Mesenchymal stem cell (in vitro differentiated cells and primary cell): ENCODE measurements at regions not wholly inside any gene's neighbourhood (a gene's known extent, or its start where the extent isn't known, plus 50 kb on each side); places are given as distances from the start of the nearest gene placed in this dataset.

Experiments used
- DNase-seq: peaks from one replicate; pipeline ENCODE4 v3.0.0-alpha.2; 2013
- H2AFZ ChIP-seq: one replicate; pipeline ENCODE4 v1.6.1; 2013; ENCODE audit warnings: low read depth, mild to moderate bottlenecking, control low read depth, inconsistent platforms, low read length, moderate library complexity
- H2AK5ac ChIP-seq: 2 replicates; pipeline ENCODE4 v1.6.1; 2013; ENCODE audit warnings: low read length, moderate library complexity, mild to moderate bottlenecking, inconsistent platforms; ENCODE audit not compliant: severe bottlenecking
- H2BK120ac ChIP-seq: one replicate; pipeline ENCODE4 v1.6.1; 2013; ENCODE audit warnings: low read depth, mild to moderate bottlenecking, inconsistent platforms, low read length, moderate library complexity
- H2BK12ac ChIP-seq, 2 experiments: one replicate each; pipeline ENCODE4 v1.6.1; 2013; ENCODE audit warnings: inconsistent platforms in 2 of 2, low read length in 2 of 2, mild to moderate bottlenecking in 2 of 2, moderate library complexity in 2 of 2, control low read depth in 1 of 2
- H2BK15ac ChIP-seq: one replicate; pipeline ENCODE4 v1.6.1; 2013; ENCODE audit warnings: mild to moderate bottlenecking, low read depth, inconsistent platforms; ENCODE audit not compliant: poor library complexity, severe bottlenecking
- H2BK5ac ChIP-seq: 2 replicates; pipeline ENCODE4 v1.6.1; 2013; ENCODE audit warnings: low read depth, mild to moderate bottlenecking, low read length, control low read depth, inconsistent platforms; ENCODE audit not compliant: poor library complexity, severe bottlenecking
- H3K14ac ChIP-seq, 2 experiments: one replicate each; pipeline ENCODE4 v1.6.1; 2013; ENCODE audit warnings: inconsistent platforms in 2 of 2, low read length in 2 of 2, control low read depth in 1 of 2, mild to moderate bottlenecking in 1 of 2, moderate library complexity in 1 of 2
- H3K18ac ChIP-seq, 2 experiments: one replicate each; pipeline ENCODE4 v1.6.1; 2013; ENCODE audit warnings: inconsistent platforms in 2 of 2, low read length in 2 of 2, control low read depth in 1 of 2, low read depth in 1 of 2, mild to moderate bottlenecking in 1 of 2
- H3K23ac ChIP-seq, 2 experiments: one replicate each; pipeline ENCODE4 v1.6.1; 2013; ENCODE audit warnings: inconsistent platforms in 2 of 2, low read length in 2 of 2, mild to moderate bottlenecking in 2 of 2, moderate library complexity in 2 of 2, control low read depth in 1 of 2
- H3K27ac ChIP-seq: 2 replicates; pipeline ENCODE4 v1.5.1; 2013; ENCODE audit warnings: mild to moderate bottlenecking, moderate library complexity, low read length, control low read depth, inconsistent platforms; ENCODE audit not compliant: poor library complexity, severe bottlenecking
- H3K27me3 ChIP-seq, 2 experiments: 2 replicates each; pipeline versions ENCODE4 v1.6.1 to v1.7.0; 2013; ENCODE audit warnings: low read length in 2 of 2, mild to moderate bottlenecking in 2 of 2, moderate library complexity in 2 of 2, control low read depth in 1 of 2, inconsistent platforms in 1 of 2; ENCODE audit not compliant: control insufficient read depth in 1 of 2, insufficient read depth in 1 of 2
- H3K36me3 ChIP-seq, 2 experiments: 2 replicates each; pipeline versions ENCODE4 v1.6.1 to v1.7.0; 2013; ENCODE audit warnings: low read length in 2 of 2, control low read depth in 1 of 2, inconsistent platforms in 1 of 2, low read depth in 1 of 2, mild to moderate bottlenecking in 1 of 2; ENCODE audit not compliant: insufficient read depth in 2 of 2, control insufficient read depth in 1 of 2
- H3K4ac ChIP-seq, 2 experiments: one replicate each; pipeline ENCODE4 v1.6.1; 2013; ENCODE audit warnings: inconsistent platforms in 2 of 2, low read length in 2 of 2, mild to moderate bottlenecking in 2 of 2, moderate library complexity in 2 of 2, control low read depth in 1 of 2, low read depth in 1 of 2
- H3K4me1 ChIP-seq: 2 replicates; pipeline ENCODE4 v1.6.1; 2013; ENCODE audit warnings: low read depth, low read length, control low read depth; ENCODE audit not compliant: control insufficient read depth, insufficient read depth
- H3K4me2 ChIP-seq: 2 replicates; pipeline ENCODE4 v1.6.1; 2013; ENCODE audit warnings: low read length, mild to moderate bottlenecking, inconsistent platforms; ENCODE audit not compliant: poor library complexity, severe bottlenecking
- H3K4me3 ChIP-seq, 2 experiments: 2 replicates each; pipeline versions ENCODE4 v1.5.1 to v1.7.0; 2013; ENCODE audit warnings: low read length in 2 of 2, mild to moderate bottlenecking in 2 of 2, control low read depth in 1 of 2, low read depth in 1 of 2; ENCODE audit not compliant: insufficient read depth in 1 of 2
- H3K79me1 ChIP-seq: replicated peaks from 2 replicates; pipeline ENCODE4 v1.6.1; 2013; ENCODE audit warnings: mild to moderate bottlenecking, control low read depth, low read length, inconsistent platforms; ENCODE audit not compliant: poor library complexity, severe bottlenecking
- H3K9ac ChIP-seq: 2 replicates; pipeline ENCODE4 v1.7.0; 2013; ENCODE audit warnings: mild to moderate bottlenecking, low read length, moderate library complexity
- H3K9me3 ChIP-seq: 2 replicates; pipeline ENCODE4 v1.7.0; 2013; ENCODE audit warnings: mild to moderate bottlenecking, low read length; ENCODE audit not compliant: control insufficient read depth
- H4K8ac ChIP-seq: one replicate; pipeline ENCODE4 v1.6.1; 2013; ENCODE audit warnings: inconsistent platforms, mild to moderate bottlenecking, low read length, moderate library complexity
- H4K91ac ChIP-seq: one replicate; pipeline ENCODE4 v1.6.1; 2013; ENCODE audit warnings: mild to moderate bottlenecking, low read length, inconsistent platforms
- WGBS: methylation state at CpG from one replicate; pipeline ENCODE4 v1.1.7; 2013; ENCODE audit warnings: mixed read lengths; 5-methylcytosine and 5-hydroxymethylcytosine counted together

DNA sequence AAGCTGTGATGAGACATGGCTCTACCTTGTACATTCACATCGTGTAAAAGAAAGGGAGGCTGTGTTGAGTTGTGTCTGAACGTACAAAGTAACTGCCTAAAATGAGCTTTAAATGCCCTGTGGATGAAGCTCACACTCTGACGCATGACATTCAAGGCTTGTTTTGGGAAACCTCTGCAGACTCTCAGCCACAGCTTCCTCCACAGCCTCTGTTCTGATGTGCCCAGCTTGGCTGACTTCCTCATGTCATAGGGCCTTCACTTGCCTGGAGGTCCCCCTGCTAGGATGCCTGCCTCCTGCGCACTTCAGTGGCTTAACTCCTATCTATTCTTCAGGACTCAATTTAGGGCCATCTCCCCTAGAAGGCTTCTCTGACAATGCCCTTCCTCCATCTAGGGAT, 230.0 kb upstream of the HABP2 start:
- peaks cover 0 to 12% of the 10 kb centered on the region in 2 experiments for H3K27me3 ChIP-seq
- no peak overlapping the region for H3K23ac ChIP-seq
- no peaks in the 10 kb centered on the region for H3K36me3 ChIP-seq
- no peak overlapping the region for H3K4ac ChIP-seq
- no peak overlapping the region for H2BK12ac ChIP-seq
- H3K9ac ChIP-seq: no peak overlapping the region
- no peak for DNase-seq
- H2BK5ac ChIP-seq: no peak overlapping the region
- no peak overlapping the region for H2AFZ ChIP-seq
- H3K9me3 ChIP-seq: no peaks in the 10 kb centered on the region
- no peak overlapping the region for H2AK5ac ChIP-seq
- no peak overlapping the region for H4K91ac ChIP-seq
- no peak overlapping the region for H3K4me2 ChIP-seq
- H4K8ac ChIP-seq: no peak overlapping the region
- H3K4me3 ChIP-seq: no peak overlapping the region
- WGBS: 96% methylated on average over 3 of the region's 4 CpGs
- H3K18ac ChIP-seq: no peak overlapping the region
- H2BK15ac ChIP-seq: no peak overlapping the region
- H2BK120ac ChIP-seq: no peak overlapping the region
- H3K79me1 ChIP-seq: no peaks in the 10 kb centered on the region
- peaks cover 4% of the 10 kb centered on the region for H3K4me1 ChIP-seq
- H3K27ac ChIP-seq: no peak overlapping the region
- no peak overlapping the region for H3K14ac ChIP-seq

DNA sequence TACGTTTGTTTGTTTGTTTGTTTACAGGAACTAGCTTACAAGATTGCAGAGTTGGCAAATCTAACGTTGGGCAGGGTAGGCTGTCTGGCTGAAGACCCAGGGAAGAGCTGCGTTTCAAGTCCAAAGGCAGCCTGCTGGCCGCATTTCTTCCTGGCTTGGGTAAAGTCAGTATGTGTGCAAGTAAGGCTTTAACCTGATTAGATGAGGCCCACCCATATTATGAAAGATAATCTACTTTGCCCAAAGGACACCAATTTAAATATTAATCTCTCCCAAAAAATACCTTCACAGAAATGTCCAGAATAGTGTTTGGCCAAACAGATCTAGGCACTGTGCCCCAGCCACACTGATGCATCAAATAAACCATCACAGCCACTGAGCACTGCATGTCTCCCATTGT, 228.9 kb upstream of the HABP2 start:
- Histone ChIP-seq H4K91ac (no peak overlapping the region), H3K4me3 (no peak overlapping the region), H3K18ac (no peak overlapping the region), H2BK15ac (no peak overlapping the region), H3K4me1 (peaks cover 4% of the 10 kb centered on the region), H2AK5ac (no peak overlapping the region), H3K4me2 (no peak overlapping the region), H4K8ac (no peak overlapping the region), H2BK5ac (no peak overlapping the region), H3K9ac (no peak overlapping the region), H2AFZ (no peak overlapping the region), H2BK12ac (no peak overlapping the region), H3K36me3 (no peaks in the 10 kb centered on the region), H3K23ac (no peak overlapping the region), H3K4ac (no peak overlapping the region), H3K14ac (no peak overlapping the region), H3K27ac (no peak overlapping the region), H3K9me3 (no peaks in the 10 kb centered on the region), H3K27me3 (peaks cover 0 to 12% of the 10 kb centered on the region in 2 experiments), H2BK120ac (no peak overlapping the region), H3K79me1 (no peaks in the 10 kb centered on the region)
- 73% methylated on average over 4 of the region's 4 CpGs for WGBS
- DNase-seq: no peak

DNA sequence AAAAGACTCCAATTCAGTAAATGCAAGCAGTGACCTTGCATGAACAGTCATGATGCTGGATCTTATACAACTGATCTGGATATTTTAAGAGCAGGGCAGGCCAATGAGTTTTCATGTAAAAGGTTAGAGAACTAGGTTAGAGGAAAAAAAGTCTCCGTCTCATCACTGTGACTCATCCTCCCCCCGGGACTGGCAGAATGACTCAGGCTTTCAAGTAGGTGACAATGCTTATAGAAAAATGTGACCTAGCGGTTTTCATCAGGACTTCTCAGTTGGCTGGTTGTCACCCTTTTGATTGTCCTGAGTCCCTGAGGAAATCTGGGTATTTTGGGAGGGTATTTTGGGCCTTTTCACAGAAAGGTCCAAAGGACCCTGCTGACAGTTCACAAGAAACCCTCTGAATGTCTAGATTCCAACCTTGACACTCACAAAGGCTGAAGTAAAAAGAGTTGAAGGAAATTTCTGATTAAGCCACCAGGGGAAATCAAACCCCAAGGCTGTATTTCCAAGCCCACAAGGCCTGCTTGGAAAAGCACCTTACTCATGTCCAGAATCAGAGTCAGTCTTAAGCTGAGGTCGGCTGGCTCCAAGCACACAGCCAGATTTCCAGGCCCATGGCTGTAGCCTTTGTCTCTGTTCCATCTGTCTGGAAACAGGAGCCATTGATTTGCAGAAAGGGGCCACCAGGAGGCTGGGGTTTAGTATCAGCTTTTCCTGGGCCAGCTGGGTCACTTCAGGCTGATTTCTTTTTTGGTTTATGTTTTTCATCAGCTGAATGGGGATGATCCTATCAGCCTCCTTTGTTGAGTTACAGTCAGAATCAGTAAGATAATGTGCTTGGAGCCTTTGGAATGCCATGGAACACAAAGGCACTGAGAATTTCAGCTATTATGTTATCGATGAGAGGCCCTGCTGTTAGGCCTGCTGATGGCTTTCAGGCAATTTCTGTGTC, 226.4 kb upstream of the HABP2 start:
- H4K8ac ChIP-seq: no peak overlapping the region
- no peak overlapping the region for H3K4me3 ChIP-seq
- no peak overlapping the region for H3K23ac ChIP-seq
- H2BK12ac ChIP-seq: no peak overlapping the region
- H3K9me3 ChIP-seq: no peaks in the 10 kb centered on the region
- no peak overlapping the region for H2AK5ac ChIP-seq
- H3K4me2 ChIP-seq: no peak overlapping the region
- no peak overlapping the region for H2BK120ac ChIP-seq
- peaks cover 0 to 8% of the 10 kb centered on the region in 2 experiments for H3K27me3 ChIP-seq
- no peak overlapping the region for H4K91ac ChIP-seq
- no peak overlapping the region for H2BK15ac ChIP-seq
- WGBS: 30% methylated on average over 5 of the region's 5 CpGs
- no peak overlapping the region for H2AFZ ChIP-seq
- no peaks in the 10 kb centered on the region for H3K36me3 ChIP-seq
- peak overlapping the region; percentile 15 for H2BK5ac ChIP-seq
- peak; percentile 93 for DNase-seq
- H3K27ac ChIP-seq: peak overlapping the region; percentile 51
- H3K9ac ChIP-seq: peak overlapping the region; percentile 56
- H3K18ac ChIP-seq: no peak overlapping the region
- no peaks in the 10 kb centered on the region for H3K79me1 ChIP-seq
- H3K4ac ChIP-seq: peak overlapping the region; percentile 42 to 46
- H3K14ac ChIP-seq: no peak overlapping the region
- H3K4me1 ChIP-seq: peaks cover 4% of the 10 kb centered on the region

DNA sequence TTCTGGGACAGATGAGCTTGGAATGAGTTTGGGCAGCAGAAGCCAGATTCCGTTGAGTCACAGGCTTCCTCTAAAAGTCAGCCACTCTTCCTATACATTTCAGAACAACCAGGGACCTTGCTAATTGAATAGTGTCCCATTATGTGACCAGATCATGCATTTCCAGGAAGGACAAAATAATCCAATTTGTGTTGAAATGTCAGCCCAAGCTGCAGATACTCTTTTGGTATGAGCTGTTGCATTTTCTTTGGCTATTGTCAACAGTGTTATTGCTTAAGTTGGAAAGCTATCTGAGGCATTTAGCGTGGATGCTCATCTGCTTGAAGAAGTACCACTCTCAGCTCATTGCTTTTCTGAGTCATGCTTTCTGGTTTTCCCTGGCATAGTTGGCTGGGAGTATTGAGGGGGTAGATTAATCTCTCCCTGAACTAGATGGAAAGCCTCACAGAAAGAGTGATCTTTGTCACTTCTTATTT, 223.7 kb upstream of the HABP2 start:
- 4% methylated on average over 2 of the region's 2 CpGs for WGBS
- Histone ChIP-seq H4K8ac (no peak overlapping the region), H2AFZ (no peak overlapping the region), H3K27ac (peak overlapping the region; percentile 19), H3K23ac (no peak overlapping the region), H3K4me3 (no peak overlapping the region), H3K36me3 (no peaks in the 10 kb centered on the region), H3K27me3 (peaks cover 0 to 8% of the 10 kb centered on the region in 2 experiments), H4K91ac (no peak overlapping the region), H3K18ac (no peak overlapping the region), H3K14ac (no peak overlapping the region), H3K4me2 (no peak overlapping the region), H2BK120ac (no peak overlapping the region), H3K9me3 (peaks cover 7% of the 10 kb centered on the region), H2AK5ac (no peak overlapping the region), H3K4me1 (peaks cover 4% of the 10 kb centered on the region), H3K79me1 (no peaks in the 10 kb centered on the region), H2BK12ac (no peak overlapping the region), H3K9ac (no peak overlapping the region), H3K4ac (no peak overlapping the region), H2BK5ac (no peak overlapping the region), H2BK15ac (no peak overlapping the region)
- DNase-seq: peak; percentile 80
